ENCODE measurements at regions not wholly inside any gene's neighbourhood (a gene's known extent, or its start where the extent isn't known, plus 50 kb on each side); places are given as distances from the start of the nearest gene placed in this dataset.

GRCh38 chrX:43559644-43560043 lies 96.5 kb upstream of the MAOA start:
- TF ChIP-seq CTCF (conservative IDR thresholded peaks at IDR 0.05 in 1 of 2, IDR thresholded peaks at IDR 0.05 in 1 of 2; ENCODE audit: low read depth in 1 of 2, low read length in 2 of 2) (peak; percentile 50 to 56), EZH2 (IDR thresholded peaks at IDR 0.05; ENCODE audit: low read length, missing control alignments) (no peak)
